HG02870 (cell line): ENCODE measurements at regions not wholly inside any gene's neighbourhood (a gene's known extent, or its start where the extent isn't known, plus 50 kb on each side); places are given as distances from the start of the nearest gene placed in this dataset.

Experiments
- ATAC-seq: cut with Tn5 transposase; IDR thresholded peaks from one replicate; pipeline ENCODE4 v1.9.1; 2021; ENCODE audit warnings: mild to moderate bottlenecking, moderate library complexity; ENCODE audit not compliant: unreplicated experiment

- no peak for ATAC-seq
Observed at GRCh38 chr6:56407883-56408410, 160.6 kb upstream of the COL21A1 start.

- peak; percentile 79 for ATAC-seq
Observed at GRCh38 chr6:56406276-56407269, 159.2 kb upstream of the COL21A1 start.

- ATAC-seq, result no peak
Observed at GRCh38 chr6:56404599-56404998, 157.2 kb upstream of the COL21A1 start.

- ATAC-seq, result no peak
Observed at GRCh38 chr6:56403745-56404144, 156.4 kb upstream of the COL21A1 start.

GRCh38 chr6:56401477-56402070 lies 154.2 kb upstream of the COL21A1 start:
- ATAC-seq, result no peak

- ATAC-seq, result no peak
Observed at GRCh38 chr6:56400273-56400672, 152.9 kb upstream of the COL21A1 start.

- ATAC-seq, result no peak
Observed at GRCh38 chr6:56399672-56400263, 152.4 kb upstream of the COL21A1 start.

GRCh38 chr6:56399250-56399671 lies 151.9 kb upstream of the COL21A1 start:
- no peak for ATAC-seq

GRCh38 chr6:56396435-56396834 lies 149.1 kb upstream of the COL21A1 start:
- ATAC-seq, result no peak

GRCh38 chr6:56393615-56394612 lies 146.5 kb upstream of the COL21A1 start:
- ATAC-seq, result no peak

GRCh38 chr6:56388415-56388755 lies 141.0 kb upstream of the COL21A1 start:
- ATAC-seq, result no peak

GRCh38 chr6:56387621-56388414 lies 140.4 kb upstream of the COL21A1 start:
- no peak for ATAC-seq

- ATAC-seq, result no peak
Observed at GRCh38 chr6:56386717-56387116, 139.3 kb upstream of the COL21A1 start.

- ATAC-seq, result no peak
Observed at GRCh38 chr6:56385981-56386593, 138.7 kb upstream of the COL21A1 start.

- ATAC-seq, result no peak
Observed at GRCh38 chr6:56383160-56383559, 135.8 kb upstream of the COL21A1 start.

- no peak for ATAC-seq
Observed at GRCh38 chr6:56382416-56382940, 135.1 kb upstream of the COL21A1 start.

- ATAC-seq, result no peak
Observed at GRCh38 chr6:56381801-56382251, 134.4 kb upstream of the COL21A1 start.

- ATAC-seq, result no peak
Observed at GRCh38 chr6:56380476-56380875, 133.1 kb upstream of the COL21A1 start.
